ENCODE measurements at regions not wholly inside any gene's neighbourhood (a gene's known extent, or its start where the extent isn't known, plus 50 kb on each side); places are given as distances from the start of the nearest gene placed in this dataset.
"Not testable (repeated sequence)": the region's sequence is repeated elsewhere in the genome, so short reads cannot be mapped to it uniquely, and the experiment has no call there.

GRCh38 chr2:155525199-155525598 lies 807.3 kb downstream of the NR4A2 start:
- DNase-seq, result no peak
- intact Hi-C loops (cut with DNase I), result no loop called here
- no peak for ATAC-seq

GRCh38 chr2:155519529-155520130 lies 812.9 kb downstream of the NR4A2 start:
- intact Hi-C loops (cut with DNase I), result no loop called here
- ATAC-seq (no peak), DNase-seq (no peak)

- intact Hi-C loops (cut with DNase I), result no loop called here
- no peak for DNase-seq
- ATAC-seq, result no peak
Observed at GRCh38 chr2:155518094-155518493, 814.4 kb downstream of the NR4A2 start.

GRCh38 chr2:155517362-155517761 lies 815.2 kb downstream of the NR4A2 start:
- DNase-seq (no peak), ATAC-seq (no peak)
- intact Hi-C loops (cut with DNase I), result no loop called here

- intact Hi-C loops (cut with DNase I), result no loop called here
- ATAC-seq, result no peak
- no peak for DNase-seq
Observed at GRCh38 chr2:155513248-155513647, 814.8 kb downstream of the KCNJ3 start.

- no peak for DNase-seq
- intact Hi-C loops (cut with DNase I), result no loop called here
Observed at GRCh38 chr2:155502766-155503165, 804.3 kb downstream of the KCNJ3 start.

GRCh38 chr2:155498106-155498505 lies 799.6 kb downstream of the KCNJ3 start:
- ATAC-seq, result no peak
- intact Hi-C loops (cut with DNase I), result no loop called here
- no peak for DNase-seq

More at GRCh38 chr2:155502766-155503165, 804.3 kb downstream of the KCNJ3 start:
- ATAC-seq, result no peak

- DNase-seq, result no peak
- intact Hi-C loops (cut with DNase I), result no loop called here
- no peak for ATAC-seq
Observed at GRCh38 chr2:155494744-155495143, 796.2 kb downstream of the KCNJ3 start.

GRCh38 chr2:155485141-155485842 lies 786.8 kb downstream of the KCNJ3 start:
- intact Hi-C loops (cut with DNase I), result no loop called here
- no peak for ATAC-seq
- DNase-seq, result no peak

GRCh38 chr2:155481141-155481540 lies 782.6 kb downstream of the KCNJ3 start:
- intact Hi-C loops (cut with DNase I), result no loop called here
- no peak for DNase-seq
- ATAC-seq, result no peak

- intact Hi-C loops (cut with DNase I); DNase-seq; ATAC-seq: not testable (repeated sequence)
Observed at GRCh38 chr2:155472018-155472417, 773.5 kb downstream of the KCNJ3 start.

- DNase-seq, result no peak
- no peak for ATAC-seq
- intact Hi-C loops (cut with DNase I), result no loop called here
Observed at GRCh38 chr2:155456222-155456621, 757.7 kb downstream of the KCNJ3 start.

GRCh38 chr2:155442755-155443372 lies 744.4 kb downstream of the KCNJ3 start:
- no peak for DNase-seq
- no peak for ATAC-seq
- intact Hi-C loops (cut with DNase I), result no loop called here

- no peak for DNase-seq
- intact Hi-C loops (cut with DNase I), result no loop called here
- no peak for ATAC-seq
Observed at GRCh38 chr2:155442088-155442487, 743.6 kb downstream of the KCNJ3 start.

- ATAC-seq (no peak), DNase-seq (no peak)
- intact Hi-C loops (cut with DNase I), result no loop called here
Observed at GRCh38 chr2:155431004-155431507, 732.6 kb downstream of the KCNJ3 start.

GRCh38 chr2:155427470-155427869 lies 729.0 kb downstream of the KCNJ3 start:
- intact Hi-C loops (cut with DNase I), result no loop called here
- ATAC-seq (no peak), DNase-seq (no peak)

- ATAC-seq (no peak), DNase-seq (no peak)
- intact Hi-C loops (cut with DNase I), result no loop called here
Observed at GRCh38 chr2:155424518-155424917, 726.0 kb downstream of the KCNJ3 start.

GRCh38 chr2:155418753-155419152 lies 720.3 kb downstream of the KCNJ3 start:
- intact Hi-C loops (cut with DNase I), result no loop called here
- DNase-seq (no peak), ATAC-seq (no peak)

- intact Hi-C loops (cut with DNase I), result no loop called here
- no peak for ATAC-seq
- DNase-seq, result no peak
Observed at GRCh38 chr2:155412598-155412997, 714.1 kb downstream of the KCNJ3 start.

GRCh38 chr2:155404433-155405002 lies 706.0 kb downstream of the KCNJ3 start:
- no peak for DNase-seq
- ATAC-seq, result no peak
- intact Hi-C loops (cut with DNase I), result no loop called here

Data from left cardiac atrium (tissue), 4 donors.